Fibroblast of lung (primary cell): ENCODE measurements at regions not wholly inside any gene's neighbourhood (a gene's known extent, or its start where the extent isn't known, plus 50 kb on each side); places are given as distances from the start of the nearest gene placed in this dataset.
A peak's percentile ranks its signal among the peaks of the same experiment; 100 is the strongest.
"Not testable (repeated sequence)": the region's sequence is repeated elsewhere in the genome, so short reads cannot be mapped to it uniquely, and the experiment has no call there.

Experiments
- DNase-seq, 2 donors: peaks; one replicate each; pipeline versions ENCODE4 v3.0.0 to v3.0.0-alpha.2; 2010; ENCODE audit warnings: low read depth in 2 of 2
- H2AFZ ChIP-seq: 2 replicates; pipeline ENCODE4 v1.5.1; 2012; ENCODE audit warnings: low read length, control low read depth, inconsistent platforms
- H3K27ac ChIP-seq: 2 replicates; pipeline ENCODE4 v1.5.1; 2011; ENCODE audit warnings: low read length, control low read depth; ENCODE audit not compliant: insufficient read depth
- H3K27me3 ChIP-seq: 2 replicates; pipeline ENCODE4 v1.5.1; 2011; ENCODE audit warnings: mild to moderate bottlenecking, low read length; ENCODE audit not compliant: control insufficient read depth, insufficient read depth
- H3K36me3 ChIP-seq: 2 replicates; pipeline ENCODE4 v1.5.1; 2011; ENCODE audit warnings: low read length; ENCODE audit not compliant: control insufficient read depth, insufficient read depth
- H3K4me1 ChIP-seq: 2 replicates; pipeline ENCODE4 v1.5.1; 2011; ENCODE audit warnings: low read length; ENCODE audit not compliant: control insufficient read depth, insufficient read depth; ENCODE audit errors: extremely low read depth
- H3K4me2 ChIP-seq: 2 replicates; pipeline ENCODE4 v1.5.1; 2011; ENCODE audit warnings: low read length, control low read depth; ENCODE audit not compliant: insufficient read depth; ENCODE audit errors: extremely low read depth
- H3K4me3 ChIP-seq, 4 experiments: fragments of 200-600 bp in 1 of 4; sonication (generic) in 1 of 4; replicated peaks in 1 of 4; 2 replicates each; pipeline ENCODE4 v1.5.1; 2011 to 2016; ENCODE audit warnings: low read length in 4 of 4, low read depth in 3 of 4, mild to moderate bottlenecking in 3 of 4, control low read depth in 2 of 4, inconsistent platforms in 1 of 4, mixed read lengths in 1 of 4; ENCODE audit not compliant: insufficient read depth in 1 of 4; ENCODE audit errors: control extremely low read depth in 1 of 4
- H3K79me2 ChIP-seq: 2 replicates; pipeline ENCODE4 v1.5.1; 2012; ENCODE audit warnings: mild to moderate bottlenecking, low read length, inconsistent platforms; ENCODE audit not compliant: control insufficient read depth, insufficient read depth
- H3K9ac ChIP-seq: 2 replicates; pipeline ENCODE4 v1.5.1; 2011; ENCODE audit warnings: mild to moderate bottlenecking, low read length, control low read depth; ENCODE audit not compliant: insufficient read depth
- H3K9me3 ChIP-seq: 2 replicates; pipeline ENCODE4 v1.5.1; 2012; ENCODE audit warnings: low read depth, low read length; ENCODE audit not compliant: control insufficient read depth, insufficient read depth
- H4K20me1 ChIP-seq: 2 replicates; pipeline ENCODE4 v1.5.1; 2011; ENCODE audit warnings: low read length; ENCODE audit not compliant: control insufficient read depth, insufficient read depth; ENCODE audit errors: extremely low read depth
- CTCF ChIP-seq, 2 donors: IDR thresholded peaks in 1 of 2; conservative IDR thresholded peaks in 1 of 2; 1 replicate in 1 of 2; 2 replicates in 1 of 2; pipeline ENCODE4 v1.5.1; 2011 to 2012; ENCODE audit warnings: low read length in 2 of 2, control low read depth in 1 of 2, inconsistent platforms in 1 of 2, low read depth in 1 of 2, mild to moderate bottlenecking in 1 of 2
- EZH2 ChIP-seq: IDR thresholded peaks from 2 replicates; pipeline ENCODE4 v1.5.1; 2012; ENCODE audit warnings: low read length, control low read depth, mild to moderate bottlenecking; ENCODE audit errors: missing control alignments

- Histone ChIP-seq H3K9ac (no peak overlapping the region), H3K4me3 (no peak overlapping the region), H3K27me3 (no peaks in the 10 kb centered on the region), H3K36me3 (peaks cover 5% of the 10 kb centered on the region), H3K4me2 (no peak overlapping the region), H3K4me1 (no peaks in the 10 kb centered on the region), H3K27ac (no peak overlapping the region), H3K9me3 (no peaks in the 10 kb centered on the region), H3K79me2 (no peaks in the 10 kb centered on the region), H2AFZ (no peak overlapping the region), H4K20me1 (no peaks in the 10 kb centered on the region)
- TF ChIP-seq CTCF (conservative IDR thresholded peaks at IDR 0.05 in 1 of 2, IDR thresholded peaks at IDR 0.05 in 1 of 2; ENCODE audit: low read depth in 1 of 2, low read length in 2 of 2) (no peak), EZH2 (no peak)
- DNase-seq = no peak
Observed at GRCh38 chr7:149599636-149600206, 102.1 kb upstream of the ZNF746 start.

- H3K79me2 ChIP-seq = no peaks in the 10 kb centered on the region
- H3K9ac ChIP-seq = no peak overlapping the region
- no peaks in the 10 kb centered on the region for H3K27me3 ChIP-seq
- H3K27ac ChIP-seq = no peak overlapping the region
- no peak for TF ChIP-seq EZH2
- peak; percentile 48 to 56 for TF ChIP-seq CTCF (conservative IDR thresholded peaks at IDR 0.05 in 1 of 2, IDR thresholded peaks at IDR 0.05 in 1 of 2; ENCODE audit: low read depth in 1 of 2, low read length in 2 of 2)
- DNase-seq = peak; percentile 27 to 36
- H3K4me2 ChIP-seq = no peak overlapping the region
- H4K20me1 ChIP-seq = no peaks in the 10 kb centered on the region
- no peak overlapping the region for H2AFZ ChIP-seq
- H3K4me3 ChIP-seq = no peak overlapping the region
- peaks cover 5% of the 10 kb centered on the region for H3K36me3 ChIP-seq
- no peaks in the 10 kb centered on the region for H3K9me3 ChIP-seq
- no peaks in the 10 kb centered on the region for H3K4me1 ChIP-seq
Observed at GRCh38 chr7:149598721-149599308, 101.2 kb upstream of the ZNF746 start.

- not testable (repeated sequence) for H3K9me3 ChIP-seq, H3K4me1 ChIP-seq, H3K9ac ChIP-seq, H3K4me2 ChIP-seq, H3K27me3 ChIP-seq, H3K36me3 ChIP-seq, H4K20me1 ChIP-seq, H2AFZ ChIP-seq, H3K27ac ChIP-seq, H3K79me2 ChIP-seq, H3K4me3 ChIP-seq
- peak in 1 of 2 donors; percentile 3 for DNase-seq
Observed at GRCh38 chr7:149597789-149598188, 100.2 kb upstream of the ZNF746 start.
